Skeletal muscle satellite cell (primary cell): ENCODE measurements at regions not wholly inside any gene's neighbourhood (a gene's known extent, or its start where the extent isn't known, plus 50 kb on each side); places are given as distances from the start of the nearest gene placed in this dataset.
A peak's percentile ranks its signal among the peaks of the same experiment; 100 is the strongest.

Experiments used
- H3K27me3 ChIP-seq: 2 replicates; pipeline ENCODE4 v1.7.0; 2013; ENCODE audit warnings: low read length; ENCODE audit not compliant: control insufficient read depth, insufficient read depth
- H3K36me3 ChIP-seq: 2 replicates; pipeline ENCODE4 v1.7.0; 2013; ENCODE audit warnings: mild to moderate bottlenecking, control low read depth, low read length; ENCODE audit not compliant: insufficient read depth
- H3K4me1 ChIP-seq: 2 replicates; pipeline ENCODE4 v1.7.0; 2013; ENCODE audit warnings: low read length; ENCODE audit not compliant: control insufficient read depth, insufficient read depth
- H3K4me2 ChIP-seq: 2 replicates; pipeline ENCODE4 v1.7.0; 2013; ENCODE audit warnings: mild to moderate bottlenecking, low read length
- H3K4me3 ChIP-seq: 2 replicates; pipeline ENCODE4 v1.7.0; 2013; ENCODE audit warnings: low read length
- H3K9ac ChIP-seq: 2 replicates; pipeline ENCODE4 v1.7.0; 2013; ENCODE audit warnings: mild to moderate bottlenecking, low read depth, low read length, moderate library complexity
- H3K9me3 ChIP-seq: replicated peaks from 2 replicates; pipeline ENCODE4 v1.7.0; 2013; ENCODE audit warnings: mild to moderate bottlenecking, control low read depth, low read length

GRCh38 chr3:83514130-83514914 is 1444.5 kb upstream of the CADM2 start:
- Histone ChIP-seq H3K36me3 (no peaks in the 10 kb centered on the region), H3K27me3 (no peaks in the 10 kb centered on the region), H3K4me1 (no peaks in the 10 kb centered on the region), H3K4me3 (no peak overlapping the region), H3K4me2 (no peak overlapping the region), H3K9me3 (no peaks in the 10 kb centered on the region), H3K9ac (no peak overlapping the region)

- H3K4me2 ChIP-seq, result no peak overlapping the region
- H3K4me3 ChIP-seq, result no peak overlapping the region
- H3K9me3 ChIP-seq, result no peaks in the 10 kb centered on the region
- no peaks in the 10 kb centered on the region for H3K36me3 ChIP-seq
- no peaks in the 10 kb centered on the region for H3K4me1 ChIP-seq
- no peak overlapping the region for H3K9ac ChIP-seq
- no peaks in the 10 kb centered on the region for H3K27me3 ChIP-seq
These were observed 1443.7 kb upstream of the CADM2 start for GRCh38 chr3:83515123-83515522.

DNA sequence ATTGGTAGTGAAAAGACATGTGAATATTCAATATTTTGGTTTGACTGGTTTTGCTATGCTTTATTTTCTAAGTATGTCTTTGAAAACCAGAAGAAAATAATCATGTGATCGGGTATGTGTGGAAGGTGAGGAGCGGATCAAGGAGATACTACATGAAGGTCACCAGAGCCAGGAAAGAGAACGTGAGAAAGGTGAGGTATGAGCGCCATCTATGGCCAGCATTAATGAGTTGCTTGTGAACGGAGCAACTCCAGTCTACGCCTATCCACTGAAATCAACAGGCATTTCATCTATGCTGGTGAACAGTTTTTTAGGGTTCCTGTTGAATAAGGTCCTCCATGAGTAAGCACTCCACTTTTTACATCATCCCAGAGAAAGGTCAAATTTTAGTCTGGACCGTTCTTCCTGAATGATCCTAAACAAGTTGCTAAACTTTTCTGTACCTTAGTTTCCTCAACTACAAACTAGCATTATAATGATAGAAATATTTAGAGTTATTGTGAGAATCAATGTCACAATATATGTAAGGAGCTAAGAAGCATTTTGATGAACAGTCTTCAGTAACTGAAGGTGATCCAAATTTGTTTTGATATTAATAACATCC is 1435.2 kb upstream of the CADM2 start:
- H3K9ac ChIP-seq, result no peak overlapping the region
- H3K4me2 ChIP-seq, result no peak overlapping the region
- no peaks in the 10 kb centered on the region for H3K9me3 ChIP-seq
- no peak overlapping the region for H3K4me3 ChIP-seq
- no peaks in the 10 kb centered on the region for H3K27me3 ChIP-seq
- H3K4me1 ChIP-seq, result no peaks in the 10 kb centered on the region
- H3K36me3 ChIP-seq, result no peaks in the 10 kb centered on the region

DNA sequence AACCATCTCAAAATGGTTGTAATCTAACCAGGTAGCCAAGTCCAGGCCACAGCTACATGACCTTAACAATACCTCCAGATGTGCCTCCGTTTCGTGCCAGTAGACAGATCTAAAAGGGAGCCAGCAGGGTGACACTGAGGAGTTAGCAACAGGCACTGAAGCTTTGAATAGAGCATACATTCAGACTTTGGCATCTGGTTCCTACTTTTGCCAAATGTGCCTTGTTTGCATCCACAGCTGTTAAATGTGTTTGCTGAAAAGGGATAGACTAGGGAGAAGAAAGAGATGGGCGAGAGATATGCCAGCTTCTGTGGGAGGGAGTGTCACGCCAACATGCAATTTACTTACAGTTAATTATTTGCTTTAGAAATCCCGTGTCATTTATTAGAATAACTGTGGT is 1433.9 kb upstream of the CADM2 start:
- no peak overlapping the region for H3K4me2 ChIP-seq
- no peak overlapping the region for H3K4me3 ChIP-seq
- H3K27me3 ChIP-seq, result no peaks in the 10 kb centered on the region
- H3K36me3 ChIP-seq, result no peaks in the 10 kb centered on the region
- no peaks in the 10 kb centered on the region for H3K9me3 ChIP-seq
- H3K4me1 ChIP-seq, result no peaks in the 10 kb centered on the region
- no peak overlapping the region for H3K9ac ChIP-seq

GRCh38 chr3:83559082-83559481 is 1399.7 kb upstream of the CADM2 start:
- Histone ChIP-seq H3K36me3 (no peaks in the 10 kb centered on the region), H3K4me2 (no peak overlapping the region), H3K4me1 (no peaks in the 10 kb centered on the region), H3K4me3 (no peak overlapping the region), H3K9ac (no peak overlapping the region), H3K9me3 (no peaks in the 10 kb centered on the region), H3K27me3 (no peaks in the 10 kb centered on the region)

DNA sequence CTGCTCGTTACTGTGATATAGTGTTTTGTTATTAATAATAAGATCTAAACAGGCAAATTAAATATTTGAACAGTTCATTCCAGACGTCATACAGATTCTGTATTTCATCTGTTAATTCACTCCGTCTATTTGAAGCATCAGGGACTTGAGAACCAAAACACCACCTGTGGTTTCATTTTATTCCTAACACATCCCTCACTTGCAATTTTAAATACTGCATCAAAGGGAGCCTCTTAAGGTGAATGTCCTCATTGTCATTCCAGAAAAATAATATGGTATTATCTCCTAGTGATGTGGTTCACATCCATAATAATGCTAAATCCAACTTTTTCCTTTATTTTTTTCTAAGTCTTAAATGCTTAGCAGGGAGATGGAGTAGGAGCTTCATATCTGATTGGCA is 1390.9 kb upstream of the CADM2 start:
- H3K4me3 ChIP-seq, result no peak overlapping the region
- H3K9ac ChIP-seq, result no peak overlapping the region
- H3K4me2 ChIP-seq, result peak overlapping the region; percentile 49
- no peaks in the 10 kb centered on the region for H3K36me3 ChIP-seq
- H3K27me3 ChIP-seq, result no peaks in the 10 kb centered on the region
- H3K9me3 ChIP-seq, result no peaks in the 10 kb centered on the region
- H3K4me1 ChIP-seq, result peaks cover 7% of the 10 kb centered on the region

DNA sequence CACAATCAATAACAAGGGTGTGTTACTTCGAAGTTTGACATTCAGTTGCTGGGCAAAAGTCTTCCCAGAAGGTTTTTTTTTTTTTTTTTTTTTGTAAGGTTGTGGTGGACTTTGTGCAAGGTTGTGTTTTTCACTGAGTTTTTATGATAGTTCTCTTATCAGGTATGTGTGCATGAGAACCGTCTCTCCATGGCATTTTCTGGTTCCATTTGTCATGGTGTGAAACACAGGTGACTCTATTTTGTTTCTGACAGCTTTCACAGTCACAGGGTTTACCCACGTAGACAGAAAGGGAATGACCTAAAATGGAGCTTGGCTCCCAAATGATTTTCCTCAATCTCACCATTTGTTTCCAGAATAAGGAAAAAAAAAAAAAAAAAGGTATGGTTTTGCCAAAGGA is 1377.2 kb upstream of the CADM2 start:
- Histone ChIP-seq H3K4me1 (no peaks in the 10 kb centered on the region), H3K9ac (no peak overlapping the region), H3K27me3 (no peaks in the 10 kb centered on the region), H3K4me3 (no peak overlapping the region), H3K36me3 (no peaks in the 10 kb centered on the region), H3K4me2 (no peak overlapping the region), H3K9me3 (no peaks in the 10 kb centered on the region)

GRCh38 chr3:83601704-83602103 is 1357.1 kb upstream of the CADM2 start:
- Histone ChIP-seq H3K36me3 (no peaks in the 10 kb centered on the region), H3K9ac (no peak overlapping the region), H3K27me3 (no peaks in the 10 kb centered on the region), H3K4me3 (no peak overlapping the region), H3K4me1 (no peaks in the 10 kb centered on the region), H3K4me2 (peak overlapping the region; percentile 5), H3K9me3 (no peaks in the 10 kb centered on the region)

- Histone ChIP-seq H3K27me3 (no peaks in the 10 kb centered on the region), H3K36me3 (no peaks in the 10 kb centered on the region), H3K9ac (no peak overlapping the region), H3K9me3 (no peaks in the 10 kb centered on the region), H3K4me1 (no peaks in the 10 kb centered on the region), H3K4me3 (no peak overlapping the region), H3K4me2 (no peak overlapping the region)
These were observed 1336.3 kb upstream of the CADM2 start for GRCh38 chr3:83622526-83622925.

- H3K27me3 ChIP-seq, result no peaks in the 10 kb centered on the region
These were observed 1333.5 kb upstream of the CADM2 start for GRCh38 chr3:83625261-83625660.

DNA sequence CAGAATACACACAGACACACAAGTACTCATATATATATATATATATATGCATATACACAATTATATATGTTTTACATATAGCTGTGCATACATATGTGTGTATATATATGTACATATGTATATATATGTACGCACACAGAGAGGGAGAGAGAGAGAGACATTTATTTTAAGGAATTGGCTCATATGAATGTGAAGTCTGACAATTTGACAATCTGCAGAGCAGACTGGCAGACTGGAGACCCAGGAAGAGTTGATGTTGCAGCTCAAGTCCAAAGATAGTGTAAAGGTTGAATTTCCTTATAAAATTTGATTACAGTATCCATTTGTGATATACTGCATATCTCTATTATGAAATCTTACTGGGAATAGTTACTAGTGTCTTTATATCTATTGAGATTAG is 1330.3 kb upstream of the CADM2 start:
- no peaks in the 10 kb centered on the region for H3K4me1 ChIP-seq
- no peak overlapping the region for H3K9ac ChIP-seq
- H3K4me2 ChIP-seq, result no peak overlapping the region
- no peaks in the 10 kb centered on the region for H3K36me3 ChIP-seq
- H3K27me3 ChIP-seq, result no peaks in the 10 kb centered on the region
- no peaks in the 10 kb centered on the region for H3K9me3 ChIP-seq
- H3K4me3 ChIP-seq, result no peak overlapping the region

More at GRCh38 chr3:83625261-83625660, 1333.5 kb upstream of the CADM2 start:
- no peak overlapping the region for H3K9ac ChIP-seq
- H3K9me3 ChIP-seq, result no peaks in the 10 kb centered on the region
- no peak overlapping the region for H3K4me3 ChIP-seq
- H3K4me1 ChIP-seq, result no peaks in the 10 kb centered on the region
- H3K4me2 ChIP-seq, result no peak overlapping the region
- H3K36me3 ChIP-seq, result no peaks in the 10 kb centered on the region

DNA sequence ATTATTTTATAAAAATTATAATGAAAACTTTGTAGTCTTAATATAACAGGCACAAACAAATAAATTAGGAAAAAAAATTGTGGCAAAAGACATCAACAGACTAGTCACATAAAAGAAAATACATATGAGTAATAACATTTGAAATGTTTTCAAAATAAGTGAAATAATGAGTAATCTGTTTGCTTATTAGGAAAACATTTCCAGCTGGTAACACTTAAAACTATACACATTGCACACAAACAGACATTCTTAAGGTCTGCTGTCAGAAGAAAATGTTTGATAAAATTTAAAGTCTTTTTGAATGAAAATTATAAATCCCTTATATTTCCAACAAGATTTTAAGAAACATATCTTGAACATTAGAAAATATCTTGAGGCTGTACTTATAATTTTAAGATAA is 1326.3 kb upstream of the CADM2 start:
- Histone ChIP-seq H3K4me2 (no peak overlapping the region), H3K36me3 (no peaks in the 10 kb centered on the region), H3K9ac (no peak overlapping the region), H3K4me3 (no peak overlapping the region), H3K9me3 (no peaks in the 10 kb centered on the region), H3K27me3 (no peaks in the 10 kb centered on the region), H3K4me1 (no peaks in the 10 kb centered on the region)
